ENCODE measurements at regions not wholly inside any gene's neighbourhood (a gene's known extent, or its start where the extent isn't known, plus 50 kb on each side); places are given as distances from the start of the nearest gene placed in this dataset.

GRCh38 chr3:83934192-83935021 is 1024.4 kb upstream of the CADM2 start:
- DNase-seq (ENCODE audit: low spot score), result no peak
- ATAC-seq (ENCODE audit: low FRiP score), result no peak
- TF ChIP-seq, protein P1, sequence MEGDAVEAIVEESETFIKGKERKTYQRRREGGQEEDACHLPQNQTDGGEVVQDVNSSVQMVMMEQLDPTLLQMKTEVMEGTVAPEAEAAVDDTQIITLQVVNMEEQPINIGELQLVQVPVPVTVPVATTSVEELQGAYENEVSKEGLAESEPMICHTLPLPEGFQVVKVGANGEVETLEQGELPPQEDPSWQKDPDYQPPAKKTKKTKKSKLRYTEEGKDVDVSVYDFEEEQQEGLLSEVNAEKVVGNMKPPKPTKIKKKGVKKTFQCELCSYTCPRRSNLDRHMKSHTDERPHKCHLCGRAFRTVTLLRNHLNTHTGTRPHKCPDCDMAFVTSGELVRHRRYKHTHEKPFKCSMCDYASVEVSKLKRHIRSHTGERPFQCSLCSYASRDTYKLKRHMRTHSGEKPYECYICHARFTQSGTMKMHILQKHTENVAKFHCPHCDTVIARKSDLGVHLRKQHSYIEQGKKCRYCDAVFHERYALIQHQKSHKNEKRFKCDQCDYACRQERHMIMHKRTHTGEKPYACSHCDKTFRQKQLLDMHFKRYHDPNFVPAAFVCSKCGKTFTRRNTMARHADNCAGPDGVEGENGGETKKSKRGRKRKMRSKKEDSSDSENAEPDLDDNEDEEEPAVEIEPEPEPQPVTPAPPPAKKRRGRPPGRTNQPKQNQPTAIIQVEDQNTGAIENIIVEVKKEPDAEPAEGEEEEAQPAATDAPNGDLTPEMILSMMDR (IDR thresholded peaks at IDR 0.05), result no peak

GRCh38 chr3:83938491-83938890 is 1020.3 kb upstream of the CADM2 start:
- TF ChIP-seq, protein P1 (IDR thresholded peaks at IDR 0.05), result no peak
- DNase-seq (ENCODE audit: low spot score), result no peak
- no peak for ATAC-seq (ENCODE audit: low FRiP score)

- ATAC-seq (ENCODE audit: low FRiP score) (no peak), DNase-seq (ENCODE audit: low spot score) (no peak)
- TF ChIP-seq, protein P1 (IDR thresholded peaks at IDR 0.05), result no peak
Observed at GRCh38 chr3:83941990-83942745, 1016.6 kb upstream of the CADM2 start.

- ATAC-seq (ENCODE audit: low FRiP score) (no peak), DNase-seq (ENCODE audit: low spot score) (no peak)
- TF ChIP-seq, protein P1 (IDR thresholded peaks at IDR 0.05), result no peak
Observed at GRCh38 chr3:83946049-83946448, 1012.7 kb upstream of the CADM2 start.

GRCh38 chr3:83946554-83946953 is 1012.2 kb upstream of the CADM2 start:
- DNase-seq (ENCODE audit: low spot score) (no peak), ATAC-seq (ENCODE audit: low FRiP score) (no peak)
- TF ChIP-seq, protein P1 (IDR thresholded peaks at IDR 0.05), result no peak

DNA sequence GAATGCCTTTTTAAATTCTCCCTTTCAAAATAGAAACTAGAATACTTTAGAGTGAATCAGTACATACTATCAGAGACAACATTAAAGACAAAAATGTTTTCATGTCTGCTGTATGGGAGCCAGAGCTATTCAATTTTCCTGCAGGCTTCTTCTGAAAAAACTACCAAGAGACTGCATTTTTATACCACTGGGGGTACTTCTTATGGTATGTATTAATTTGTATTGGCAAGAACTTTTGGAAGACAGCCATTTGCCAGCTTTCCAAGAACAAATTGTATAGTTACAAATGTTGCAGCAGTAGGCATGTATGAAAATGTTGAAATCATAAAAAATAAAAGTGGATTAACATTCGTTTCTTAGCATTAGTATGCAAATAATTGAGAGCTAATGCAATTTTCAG is 1010.0 kb upstream of the CADM2 start:
- ATAC-seq (ENCODE audit: low FRiP score), result no peak
- TF ChIP-seq, protein P1 (IDR thresholded peaks at IDR 0.05), result no peak

More for the DNA sequence above, 1010.0 kb upstream of the CADM2 start:
- no peak for DNase-seq (ENCODE audit: low spot score)
